K562 (cell line): ENCODE measurements at regions not wholly inside any gene's neighbourhood (a gene's known extent, or its start where the extent isn't known, plus 50 kb on each side); places are given as distances from the start of the nearest gene placed in this dataset.

Experiments used
- ATF6 ChIP-seq: sonication (generic); formaldehyde crosslinking; IDR thresholded peaks from 2 replicates; pipeline ENCODE4 v1.4.0; 2020; ENCODE audit warnings: mild to moderate bottlenecking, missing genetic modification reagents
- JUNB ChIP-seq: fragments of 450-650 bp; formaldehyde crosslinking; conservative IDR thresholded peaks from 2 replicates; pipeline ENCODE4 v1.4.0; 2020; ENCODE audit warnings: mild to moderate bottlenecking
- SMAD1 ChIP-seq: fragments of 150-350 bp; IDR thresholded peaks from 2 replicates; pipeline ENCODE4 v1.6.1; 2014; ENCODE audit warnings: low read length, low read depth; ENCODE audit not compliant: partially characterized antibody

GRCh38 chr15:95558131-95558530, 772.4 kb upstream of the NR2F2 start:
- TF ChIP-seq ATF6 (no peak), JUNB (CRISPR knock-in tag) (no peak), SMAD1 (no peak)
